ENCODE measurements at regions not wholly inside any gene's neighbourhood (a gene's known extent, or its start where the extent isn't known, plus 50 kb on each side); places are given as distances from the start of the nearest gene placed in this dataset.

DNA sequence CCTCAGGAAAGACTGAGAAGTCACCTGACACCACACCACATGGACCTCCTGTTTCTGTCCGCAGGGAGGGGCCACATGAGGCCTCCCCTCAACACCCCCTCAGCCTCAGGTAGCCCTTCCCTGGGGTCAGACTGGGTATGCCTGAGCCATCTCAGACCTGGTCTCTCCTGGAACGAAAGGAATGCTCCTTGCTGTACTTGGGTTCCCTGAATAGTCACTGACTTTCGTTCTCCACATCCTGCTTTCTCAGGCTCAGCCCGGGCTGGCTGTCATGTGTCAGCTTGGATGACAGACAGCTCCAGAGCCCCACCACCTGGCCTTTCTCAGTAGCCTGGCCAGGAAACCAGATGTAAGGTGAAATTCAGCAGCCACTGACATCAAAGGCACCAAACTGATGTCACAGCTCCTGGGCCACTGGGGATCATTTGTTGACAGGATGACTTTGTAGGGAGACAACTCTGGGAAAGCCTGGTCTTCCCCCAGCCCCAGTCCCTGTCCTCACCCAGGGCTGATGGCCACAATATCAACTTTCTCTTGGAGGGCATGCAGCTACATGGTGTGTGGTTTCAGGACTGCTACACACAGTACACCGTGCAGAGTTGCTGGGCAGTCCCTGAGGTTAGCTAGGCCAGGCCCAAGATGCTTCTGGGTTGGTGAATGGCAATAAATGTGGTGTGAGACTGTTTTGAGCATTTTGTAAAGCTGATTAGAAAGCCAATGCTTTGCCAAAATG, 141.4 kb upstream of the MRPS22 start:
- peaks cover 2% of the 10 kb centered on the region for H3K9me3 Mint-ChIP-seq
- TF ChIP-seq, protein P1, sequence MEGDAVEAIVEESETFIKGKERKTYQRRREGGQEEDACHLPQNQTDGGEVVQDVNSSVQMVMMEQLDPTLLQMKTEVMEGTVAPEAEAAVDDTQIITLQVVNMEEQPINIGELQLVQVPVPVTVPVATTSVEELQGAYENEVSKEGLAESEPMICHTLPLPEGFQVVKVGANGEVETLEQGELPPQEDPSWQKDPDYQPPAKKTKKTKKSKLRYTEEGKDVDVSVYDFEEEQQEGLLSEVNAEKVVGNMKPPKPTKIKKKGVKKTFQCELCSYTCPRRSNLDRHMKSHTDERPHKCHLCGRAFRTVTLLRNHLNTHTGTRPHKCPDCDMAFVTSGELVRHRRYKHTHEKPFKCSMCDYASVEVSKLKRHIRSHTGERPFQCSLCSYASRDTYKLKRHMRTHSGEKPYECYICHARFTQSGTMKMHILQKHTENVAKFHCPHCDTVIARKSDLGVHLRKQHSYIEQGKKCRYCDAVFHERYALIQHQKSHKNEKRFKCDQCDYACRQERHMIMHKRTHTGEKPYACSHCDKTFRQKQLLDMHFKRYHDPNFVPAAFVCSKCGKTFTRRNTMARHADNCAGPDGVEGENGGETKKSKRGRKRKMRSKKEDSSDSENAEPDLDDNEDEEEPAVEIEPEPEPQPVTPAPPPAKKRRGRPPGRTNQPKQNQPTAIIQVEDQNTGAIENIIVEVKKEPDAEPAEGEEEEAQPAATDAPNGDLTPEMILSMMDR (IDR thresholded peaks at IDR 0.05; ENCODE audit: unreplicated experiment), result no peak
- H3K27me3 Mint-ChIP-seq (ENCODE audit: low read depth), result peaks cover 18% of the 10 kb centered on the region
- H3K4me1 Mint-ChIP-seq, result peaks cover 12% of the 10 kb centered on the region
- no peak overlapping the region for H3K27ac Mint-ChIP-seq
- H3K4me3 Mint-ChIP-seq, result no peak overlapping the region
- DNase-seq (ENCODE audit: low spot score in 2 of 2, unreplicated experiment in 2 of 2), result no peak
- H3K36me3 Mint-ChIP-seq, result no peaks in the 10 kb centered on the region

DNA sequence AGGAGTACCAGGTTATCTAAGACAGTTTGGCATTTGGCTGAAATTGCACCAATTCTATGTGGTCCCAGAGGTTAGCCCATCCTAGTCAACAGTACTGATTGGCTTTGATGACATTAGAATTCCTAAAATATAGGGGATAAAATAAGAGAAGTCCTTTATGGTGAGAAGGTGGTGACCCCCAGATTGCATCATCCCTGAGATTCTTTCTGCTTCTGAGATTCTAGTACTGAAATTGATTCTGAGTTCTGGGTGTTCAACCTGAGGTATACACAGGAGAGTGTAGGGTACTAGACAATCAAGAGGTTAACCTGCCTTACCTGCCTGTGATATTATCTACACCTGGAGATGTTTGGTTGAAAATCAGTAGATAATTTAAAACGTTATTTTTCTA, 140.9 kb upstream of the MRPS22 start:
- Mint-ChIP-seq H3K27ac (no peak overlapping the region), H3K9me3 (peaks cover 4% of the 10 kb centered on the region), H3K36me3 (no peaks in the 10 kb centered on the region), H3K27me3 (ENCODE audit: low read depth) (peaks cover 21% of the 10 kb centered on the region), H3K4me3 (no peak overlapping the region), H3K4me1 (peaks cover 12% of the 10 kb centered on the region)
- TF ChIP-seq, protein P1 (IDR thresholded peaks at IDR 0.05; ENCODE audit: unreplicated experiment), result no peak
- DNase-seq (ENCODE audit: low spot score in 2 of 2, unreplicated experiment in 2 of 2), result no peak

DNA sequence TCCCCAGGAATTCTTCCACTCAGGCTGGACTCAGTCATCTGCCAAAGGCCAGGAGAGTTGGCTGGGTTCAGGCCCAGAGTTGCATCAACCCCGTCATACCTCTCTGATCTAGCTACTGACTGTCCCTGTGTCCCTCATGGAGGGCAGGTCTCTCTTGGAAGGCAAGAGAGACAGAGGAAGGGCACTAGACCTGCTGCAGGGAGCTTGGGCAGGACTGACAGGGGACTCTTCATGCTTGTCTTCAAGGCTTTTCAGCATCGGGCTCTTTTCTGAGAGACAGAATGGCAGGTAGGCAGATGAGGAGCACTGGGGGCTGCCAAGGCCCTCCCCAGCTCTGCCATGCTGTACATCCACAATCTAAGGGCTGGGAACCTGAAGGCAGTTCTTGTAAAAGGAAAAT, 140.1 kb upstream of the MRPS22 start:
- TF ChIP-seq, protein P1 (IDR thresholded peaks at IDR 0.05; ENCODE audit: unreplicated experiment), result no peak
- Mint-ChIP-seq H3K4me3 (no peak overlapping the region), H3K27me3 (ENCODE audit: low read depth) (peaks cover 23% of the 10 kb centered on the region), H3K4me1 (peaks cover 12% of the 10 kb centered on the region), H3K27ac (no peak overlapping the region), H3K36me3 (no peaks in the 10 kb centered on the region), H3K9me3 (peaks cover 4% of the 10 kb centered on the region)
- no peak for DNase-seq (ENCODE audit: low spot score in 2 of 2, unreplicated experiment in 2 of 2)

DNA sequence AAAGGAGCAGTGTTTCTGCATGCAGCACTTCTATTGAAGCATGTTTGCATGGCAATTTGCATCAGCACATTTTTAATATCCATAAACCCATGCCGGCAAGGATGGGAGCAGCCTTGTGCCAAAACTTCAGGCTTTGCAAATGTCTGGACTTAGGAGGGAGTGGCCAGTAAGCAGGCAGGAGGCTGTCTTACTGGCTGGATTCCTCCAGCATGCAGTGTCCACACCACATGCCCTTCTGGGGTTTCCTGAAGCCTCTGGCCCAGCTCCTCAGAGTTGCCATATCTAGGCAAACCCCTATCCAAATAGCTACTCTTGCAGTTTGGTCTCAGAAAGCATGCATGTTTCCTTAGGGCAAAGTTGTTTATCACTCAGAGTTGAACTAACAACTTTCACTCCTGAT, 139.1 kb upstream of the MRPS22 start:
- Mint-ChIP-seq H3K9me3 (peaks cover 4% of the 10 kb centered on the region), H3K36me3 (no peaks in the 10 kb centered on the region), H3K27me3 (ENCODE audit: low read depth) (peaks cover 30% of the 10 kb centered on the region), H3K27ac (no peak overlapping the region), H3K4me1 (peaks cover 6% of the 10 kb centered on the region), H3K4me3 (no peak overlapping the region)
- TF ChIP-seq, protein P1 (IDR thresholded peaks at IDR 0.05; ENCODE audit: unreplicated experiment), result no peak
- DNase-seq (ENCODE audit: low spot score in 2 of 2, unreplicated experiment in 2 of 2), result no peak

DNA sequence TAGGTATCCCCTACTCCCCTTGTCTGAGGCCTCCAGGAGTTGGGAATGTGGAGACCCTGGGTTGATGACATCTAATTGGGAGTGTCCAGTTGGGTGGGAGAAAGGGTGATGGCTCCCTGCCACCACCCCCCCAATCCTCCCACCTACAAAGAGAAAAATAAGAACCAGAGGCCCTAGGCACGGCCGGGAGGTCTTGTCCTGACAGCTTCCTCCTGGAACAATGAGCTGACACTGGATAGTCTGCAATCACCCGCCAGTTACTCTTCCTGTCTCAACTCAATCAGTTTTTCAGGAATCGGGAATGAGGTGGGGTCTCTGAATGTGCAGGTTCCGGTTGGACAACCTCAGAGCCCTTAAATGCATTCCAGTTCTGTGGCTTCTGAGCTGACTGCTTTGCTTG, 129.9 kb upstream of the MRPS22 start:
- DNase-seq (ENCODE audit: low spot score in 2 of 2, unreplicated experiment in 2 of 2), result no peak
- H3K9me3 Mint-ChIP-seq, result peaks cover 5% of the 10 kb centered on the region
- H3K4me3 Mint-ChIP-seq, result no peak overlapping the region
- TF ChIP-seq, protein P1 (IDR thresholded peaks at IDR 0.05; ENCODE audit: unreplicated experiment), result no peak
- no peaks in the 10 kb centered on the region for H3K4me1 Mint-ChIP-seq
- no peaks in the 10 kb centered on the region for H3K36me3 Mint-ChIP-seq
- H3K27me3 Mint-ChIP-seq (ENCODE audit: low read depth), result peaks cover 40% of the 10 kb centered on the region
- no peak overlapping the region for H3K27ac Mint-ChIP-seq

Measured in mesothelial cell of epicardium (in vitro differentiated cells).